H1 (cell line): ENCODE measurements at regions not wholly inside any gene's neighbourhood (a gene's known extent, or its start where the extent isn't known, plus 50 kb on each side); places are given as distances from the start of the nearest gene placed in this dataset.

Experiments used
- ASH2L ChIP-seq: fragments of 200-600, 300-600 bp; sonication (generic); IDR thresholded peaks from one replicate; pipeline ENCODE4 v1.7.1; 2017; ENCODE audit warnings: low read length
- EZH2 ChIP-seq: fragments of 200-600 bp; sonication (generic); IDR thresholded peaks from 2 replicates; pipeline ENCODE4 v1.7.1; 2012; ENCODE audit warnings: low read depth, mild to moderate bottlenecking, moderate library complexity, low read length, inconsistent platforms; ENCODE audit not compliant: severe bottlenecking
- SP1 ChIP-seq: IDR thresholded peaks from 2 replicates; pipeline ENCODE4 v1.6.1; 2011; ENCODE audit warnings: low read depth, low read length
- TEAD4 ChIP-seq: IDR thresholded peaks from 2 replicates; pipeline ENCODE4 v1.6.1; 2012; ENCODE audit warnings: low read depth, low read length, inconsistent platforms, mixed read lengths
- TF ChIP-seq, protein P1 (sequence below): fragments of 300-600 bp; sonication (generic); IDR thresholded peaks from 2 replicates; pipeline ENCODE4 v1.7.1; 2012; ENCODE audit warnings: low read length, moderate library complexity, mild to moderate bottlenecking, inconsistent platforms; ENCODE audit not compliant: insufficient replicate concordance
- TF ChIP-seq, protein P2 (sequence below), 3 experiments: IDR thresholded peaks; 1 replicate in 2 of 3; 2 replicates in 1 of 3; pipeline versions ENCODE4 v1.5.1 to v1.6.1; 2011; ENCODE audit warnings: low read length in 3 of 3, mild to moderate bottlenecking in 3 of 3, inconsistent platforms in 2 of 3, low read depth in 1 of 3, moderate library complexity in 1 of 3; ENCODE audit not compliant: insufficient read depth in 1 of 3; ENCODE audit errors: control extremely low read depth in 1 of 3

DNA sequence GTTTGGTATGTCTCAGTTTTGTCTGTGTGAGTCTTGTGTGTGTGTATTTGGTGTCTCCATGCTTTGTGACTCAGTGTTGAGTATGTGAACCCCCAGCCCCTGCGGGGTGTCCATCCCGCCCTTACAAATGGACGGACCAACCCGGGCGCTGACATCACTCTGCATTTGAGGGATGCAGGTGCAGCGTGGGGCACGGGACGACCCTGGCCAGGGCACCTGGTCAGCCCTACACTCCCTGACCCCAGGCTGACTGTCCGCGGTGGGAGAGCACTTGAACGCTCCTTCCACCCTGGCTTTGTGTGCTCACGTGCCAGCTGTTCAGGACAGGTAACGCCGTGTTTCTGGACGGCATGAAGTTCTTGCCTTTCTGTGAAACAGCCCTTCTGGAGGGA, 369.0 kb downstream of the BRD1 start (continued):
- TF ChIP-seq, protein P1, sequence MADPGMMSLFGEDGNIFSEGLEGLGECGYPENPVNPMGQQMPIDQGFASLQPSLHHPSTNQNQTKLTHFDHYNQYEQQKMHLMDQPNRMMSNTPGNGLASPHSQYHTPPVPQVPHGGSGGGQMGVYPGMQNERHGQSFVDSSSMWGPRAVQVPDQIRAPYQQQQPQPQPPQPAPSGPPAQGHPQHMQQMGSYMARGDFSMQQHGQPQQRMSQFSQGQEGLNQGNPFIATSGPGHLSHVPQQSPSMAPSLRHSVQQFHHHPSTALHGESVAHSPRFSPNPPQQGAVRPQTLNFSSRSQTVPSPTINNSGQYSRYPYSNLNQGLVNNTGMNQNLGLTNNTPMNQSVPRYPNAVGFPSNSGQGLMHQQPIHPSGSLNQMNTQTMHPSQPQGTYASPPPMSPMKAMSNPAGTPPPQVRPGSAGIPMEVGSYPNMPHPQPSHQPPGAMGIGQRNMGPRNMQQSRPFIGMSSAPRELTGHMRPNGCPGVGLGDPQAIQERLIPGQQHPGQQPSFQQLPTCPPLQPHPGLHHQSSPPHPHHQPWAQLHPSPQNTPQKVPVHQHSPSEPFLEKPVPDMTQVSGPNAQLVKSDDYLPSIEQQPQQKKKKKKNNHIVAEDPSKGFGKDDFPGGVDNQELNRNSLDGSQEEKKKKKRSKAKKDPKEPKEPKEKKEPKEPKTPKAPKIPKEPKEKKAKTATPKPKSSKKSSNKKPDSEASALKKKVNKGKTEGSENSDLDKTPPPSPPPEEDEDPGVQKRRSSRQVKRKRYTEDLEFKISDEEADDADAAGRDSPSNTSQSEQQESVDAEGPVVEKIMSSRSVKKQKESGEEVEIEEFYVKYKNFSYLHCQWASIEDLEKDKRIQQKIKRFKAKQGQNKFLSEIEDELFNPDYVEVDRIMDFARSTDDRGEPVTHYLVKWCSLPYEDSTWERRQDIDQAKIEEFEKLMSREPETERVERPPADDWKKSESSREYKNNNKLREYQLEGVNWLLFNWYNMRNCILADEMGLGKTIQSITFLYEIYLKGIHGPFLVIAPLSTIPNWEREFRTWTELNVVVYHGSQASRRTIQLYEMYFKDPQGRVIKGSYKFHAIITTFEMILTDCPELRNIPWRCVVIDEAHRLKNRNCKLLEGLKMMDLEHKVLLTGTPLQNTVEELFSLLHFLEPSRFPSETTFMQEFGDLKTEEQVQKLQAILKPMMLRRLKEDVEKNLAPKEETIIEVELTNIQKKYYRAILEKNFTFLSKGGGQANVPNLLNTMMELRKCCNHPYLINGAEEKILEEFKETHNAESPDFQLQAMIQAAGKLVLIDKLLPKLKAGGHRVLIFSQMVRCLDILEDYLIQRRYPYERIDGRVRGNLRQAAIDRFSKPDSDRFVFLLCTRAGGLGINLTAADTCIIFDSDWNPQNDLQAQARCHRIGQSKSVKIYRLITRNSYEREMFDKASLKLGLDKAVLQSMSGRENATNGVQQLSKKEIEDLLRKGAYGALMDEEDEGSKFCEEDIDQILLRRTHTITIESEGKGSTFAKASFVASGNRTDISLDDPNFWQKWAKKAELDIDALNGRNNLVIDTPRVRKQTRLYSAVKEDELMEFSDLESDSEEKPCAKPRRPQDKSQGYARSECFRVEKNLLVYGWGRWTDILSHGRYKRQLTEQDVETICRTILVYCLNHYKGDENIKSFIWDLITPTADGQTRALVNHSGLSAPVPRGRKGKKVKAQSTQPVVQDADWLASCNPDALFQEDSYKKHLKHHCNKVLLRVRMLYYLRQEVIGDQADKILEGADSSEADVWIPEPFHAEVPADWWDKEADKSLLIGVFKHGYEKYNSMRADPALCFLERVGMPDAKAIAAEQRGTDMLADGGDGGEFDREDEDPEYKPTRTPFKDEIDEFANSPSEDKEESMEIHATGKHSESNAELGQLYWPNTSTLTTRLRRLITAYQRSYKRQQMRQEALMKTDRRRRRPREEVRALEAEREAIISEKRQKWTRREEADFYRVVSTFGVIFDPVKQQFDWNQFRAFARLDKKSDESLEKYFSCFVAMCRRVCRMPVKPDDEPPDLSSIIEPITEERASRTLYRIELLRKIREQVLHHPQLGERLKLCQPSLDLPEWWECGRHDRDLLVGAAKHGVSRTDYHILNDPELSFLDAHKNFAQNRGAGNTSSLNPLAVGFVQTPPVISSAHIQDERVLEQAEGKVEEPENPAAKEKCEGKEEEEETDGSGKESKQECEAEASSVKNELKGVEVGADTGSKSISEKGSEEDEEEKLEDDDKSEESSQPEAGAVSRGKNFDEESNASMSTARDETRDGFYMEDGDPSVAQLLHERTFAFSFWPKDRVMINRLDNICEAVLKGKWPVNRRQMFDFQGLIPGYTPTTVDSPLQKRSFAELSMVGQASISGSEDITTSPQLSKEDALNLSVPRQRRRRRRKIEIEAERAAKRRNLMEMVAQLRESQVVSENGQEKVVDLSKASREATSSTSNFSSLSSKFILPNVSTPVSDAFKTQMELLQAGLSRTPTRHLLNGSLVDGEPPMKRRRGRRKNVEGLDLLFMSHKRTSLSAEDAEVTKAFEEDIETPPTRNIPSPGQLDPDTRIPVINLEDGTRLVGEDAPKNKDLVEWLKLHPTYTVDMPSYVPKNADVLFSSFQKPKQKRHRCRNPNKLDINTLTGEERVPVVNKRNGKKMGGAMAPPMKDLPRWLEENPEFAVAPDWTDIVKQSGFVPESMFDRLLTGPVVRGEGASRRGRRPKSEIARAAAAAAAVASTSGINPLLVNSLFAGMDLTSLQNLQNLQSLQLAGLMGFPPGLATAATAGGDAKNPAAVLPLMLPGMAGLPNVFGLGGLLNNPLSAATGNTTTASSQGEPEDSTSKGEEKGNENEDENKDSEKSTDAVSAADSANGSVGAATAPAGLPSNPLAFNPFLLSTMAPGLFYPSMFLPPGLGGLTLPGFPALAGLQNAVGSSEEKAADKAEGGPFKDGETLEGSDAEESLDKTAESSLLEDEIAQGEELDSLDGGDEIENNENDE: no peak
- no peak for TF ChIP-seq SP1
- TF ChIP-seq EZH2: no peak
- TF ChIP-seq, protein P2, sequence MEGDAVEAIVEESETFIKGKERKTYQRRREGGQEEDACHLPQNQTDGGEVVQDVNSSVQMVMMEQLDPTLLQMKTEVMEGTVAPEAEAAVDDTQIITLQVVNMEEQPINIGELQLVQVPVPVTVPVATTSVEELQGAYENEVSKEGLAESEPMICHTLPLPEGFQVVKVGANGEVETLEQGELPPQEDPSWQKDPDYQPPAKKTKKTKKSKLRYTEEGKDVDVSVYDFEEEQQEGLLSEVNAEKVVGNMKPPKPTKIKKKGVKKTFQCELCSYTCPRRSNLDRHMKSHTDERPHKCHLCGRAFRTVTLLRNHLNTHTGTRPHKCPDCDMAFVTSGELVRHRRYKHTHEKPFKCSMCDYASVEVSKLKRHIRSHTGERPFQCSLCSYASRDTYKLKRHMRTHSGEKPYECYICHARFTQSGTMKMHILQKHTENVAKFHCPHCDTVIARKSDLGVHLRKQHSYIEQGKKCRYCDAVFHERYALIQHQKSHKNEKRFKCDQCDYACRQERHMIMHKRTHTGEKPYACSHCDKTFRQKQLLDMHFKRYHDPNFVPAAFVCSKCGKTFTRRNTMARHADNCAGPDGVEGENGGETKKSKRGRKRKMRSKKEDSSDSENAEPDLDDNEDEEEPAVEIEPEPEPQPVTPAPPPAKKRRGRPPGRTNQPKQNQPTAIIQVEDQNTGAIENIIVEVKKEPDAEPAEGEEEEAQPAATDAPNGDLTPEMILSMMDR (IDR thresholded peaks at IDR 0.05; ENCODE audit: control extremely low read depth in 1 of 3, insufficient read depth in 1 of 3, low read depth in 1 of 3, low read length in 3 of 3): no peak
- TF ChIP-seq ASH2L: no peak
- no peak for TF ChIP-seq TEAD4
